Ascending aorta (tissue), 2 donors: ENCODE measurements at regions not wholly inside any gene's neighbourhood (a gene's known extent, or its start where the extent isn't known, plus 50 kb on each side); places are given as distances from the start of the nearest gene placed in this dataset.

Experiments
- DNase-seq, 2 donors: peaks; one replicate each; pipeline ENCODE4 v3.0.0-alpha.2; 2019; ENCODE audit warnings: low spot score in 2 of 2
- H3K27ac ChIP-seq, 2 donors: fragments of 200-600 bp; sonication (generic); one replicate each; pipeline ENCODE4 v1.5.1; 2016 to 2017; ENCODE audit warnings: mild to moderate bottlenecking in 1 of 2
- H3K27me3 ChIP-seq: fragments of 200-600 bp; sonication (generic); one replicate; pipeline ENCODE4 v1.5.1; 2017
- H3K36me3 ChIP-seq, 2 donors: fragments of 200-600 bp; sonication (generic); one replicate each; pipeline ENCODE4 v1.5.1; 2016
- H3K4me1 ChIP-seq, 2 donors: fragments of 200-600 bp; sonication (generic); one replicate each; pipeline ENCODE4 v1.5.1; 2016 to 2017; ENCODE audit warnings: mild to moderate bottlenecking in 1 of 2
- H3K4me3 ChIP-seq, 2 donors: fragments of 200-600 bp; sonication (generic); one replicate each; pipeline ENCODE4 v1.5.1; 2016 to 2017; ENCODE audit warnings: mild to moderate bottlenecking in 1 of 2
- H3K9me3 ChIP-seq, 2 donors: fragments of 200-600 bp; sonication (generic); one replicate each; pipeline ENCODE4 v1.5.1; 2016
- intact Hi-C: fragments of 100-400 bp; cut with DNase I; formaldehyde crosslinking; loops from one replicate; pipeline ENCODE4 v1.15.1; 2023
- TF ChIP-seq, protein P1 (sequence below), 3 experiments: fragments of 200-600 bp in 2 of 3; fragments of 450-650 bp in 1 of 3; sonication (generic) in 2 of 3; IDR thresholded peaks; one replicate each; pipeline ENCODE4 v1.5.1; 2016 to 2019; ENCODE audit warnings: antibody characterized with exemption in 3 of 3, mild to moderate bottlenecking in 1 of 3, moderate library complexity in 1 of 3

DNA sequence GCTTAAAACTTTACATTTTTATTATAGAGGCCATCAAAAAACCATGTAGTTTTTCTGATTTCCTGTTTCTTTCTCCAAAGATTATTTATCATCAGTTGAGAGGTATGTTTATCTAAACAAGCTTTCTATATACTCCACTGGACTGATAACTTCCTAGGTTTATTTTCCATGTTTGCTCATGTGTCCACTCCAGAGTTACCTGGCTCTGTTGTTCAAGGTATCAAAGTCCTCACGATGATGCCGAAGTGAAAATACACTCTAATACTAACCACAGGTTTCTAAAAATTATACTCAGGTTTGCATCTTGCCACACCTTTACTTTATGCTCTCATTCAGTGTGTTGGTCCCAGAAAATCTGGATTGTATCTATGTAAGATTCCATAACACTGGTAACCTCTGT lies 287.9 kb upstream of the GULP1 start:
- Histone ChIP-seq H3K36me3 (no peaks in the 10 kb centered on the region), H3K27me3 (no peaks in the 10 kb centered on the region), H3K27ac (no peak overlapping the region), H3K4me3 (no peak overlapping the region), H3K9me3 (no peaks in the 10 kb centered on the region), H3K4me1 (no peaks in the 10 kb centered on the region)
- intact Hi-C loops: no loop called here
- TF ChIP-seq, protein P1, sequence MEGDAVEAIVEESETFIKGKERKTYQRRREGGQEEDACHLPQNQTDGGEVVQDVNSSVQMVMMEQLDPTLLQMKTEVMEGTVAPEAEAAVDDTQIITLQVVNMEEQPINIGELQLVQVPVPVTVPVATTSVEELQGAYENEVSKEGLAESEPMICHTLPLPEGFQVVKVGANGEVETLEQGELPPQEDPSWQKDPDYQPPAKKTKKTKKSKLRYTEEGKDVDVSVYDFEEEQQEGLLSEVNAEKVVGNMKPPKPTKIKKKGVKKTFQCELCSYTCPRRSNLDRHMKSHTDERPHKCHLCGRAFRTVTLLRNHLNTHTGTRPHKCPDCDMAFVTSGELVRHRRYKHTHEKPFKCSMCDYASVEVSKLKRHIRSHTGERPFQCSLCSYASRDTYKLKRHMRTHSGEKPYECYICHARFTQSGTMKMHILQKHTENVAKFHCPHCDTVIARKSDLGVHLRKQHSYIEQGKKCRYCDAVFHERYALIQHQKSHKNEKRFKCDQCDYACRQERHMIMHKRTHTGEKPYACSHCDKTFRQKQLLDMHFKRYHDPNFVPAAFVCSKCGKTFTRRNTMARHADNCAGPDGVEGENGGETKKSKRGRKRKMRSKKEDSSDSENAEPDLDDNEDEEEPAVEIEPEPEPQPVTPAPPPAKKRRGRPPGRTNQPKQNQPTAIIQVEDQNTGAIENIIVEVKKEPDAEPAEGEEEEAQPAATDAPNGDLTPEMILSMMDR (IDR thresholded peaks at IDR 0.05): no peak
- DNase-seq: no peak

DNA sequence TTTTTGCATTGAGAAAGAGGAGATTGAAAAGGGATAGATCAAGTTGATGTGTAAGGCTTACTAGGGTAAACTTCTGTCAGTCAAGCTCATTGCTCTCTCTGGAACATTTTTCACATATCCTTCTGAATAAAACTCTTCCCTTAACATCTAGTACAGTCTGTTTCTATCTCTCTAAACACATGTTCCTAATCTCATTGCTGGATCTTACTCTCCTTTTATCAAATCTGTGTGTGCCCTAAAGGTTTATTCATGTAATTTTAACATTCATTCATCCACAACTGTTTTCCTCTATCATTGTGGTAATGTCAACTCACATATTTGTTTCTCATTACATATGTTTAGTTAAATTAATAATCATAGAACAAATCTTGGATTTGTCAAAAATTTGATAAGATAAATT lies 277.9 kb upstream of the GULP1 start:
- H3K27ac ChIP-seq: no peak overlapping the region
- H3K9me3 ChIP-seq: no peaks in the 10 kb centered on the region
- TF ChIP-seq, protein P1 (IDR thresholded peaks at IDR 0.05): no peak
- H3K27me3 ChIP-seq: no peaks in the 10 kb centered on the region
- no peaks in the 10 kb centered on the region for H3K36me3 ChIP-seq
- H3K4me1 ChIP-seq: no peaks in the 10 kb centered on the region
- no peak overlapping the region for H3K4me3 ChIP-seq
- DNase-seq: no peak
- intact Hi-C loops: no loop called here

- no peaks in the 10 kb centered on the region for H3K36me3 ChIP-seq
- no peak for DNase-seq
- no peaks in the 10 kb centered on the region for H3K27me3 ChIP-seq
- intact Hi-C loops: no loop called here
- H3K4me3 ChIP-seq: no peak overlapping the region
- no peaks in the 10 kb centered on the region for H3K9me3 ChIP-seq
- no peaks in the 10 kb centered on the region for H3K4me1 ChIP-seq
- H3K27ac ChIP-seq: no peak overlapping the region
- TF ChIP-seq, protein P1 (IDR thresholded peaks at IDR 0.05): no peak
These were observed 274.8 kb upstream of the GULP1 start for GRCh38 chr2:188016917-188017316.

GRCh38 chr2:188022389-188022788 lies 269.3 kb upstream of the GULP1 start:
- intact Hi-C loops: no loop called here
- Histone ChIP-seq H3K4me3 (no peak overlapping the region), H3K27me3 (no peaks in the 10 kb centered on the region), H3K4me1 (no peaks in the 10 kb centered on the region), H3K9me3 (no peaks in the 10 kb centered on the region), H3K36me3 (no peaks in the 10 kb centered on the region), H3K27ac (no peak overlapping the region)
- TF ChIP-seq, protein P1 (IDR thresholded peaks at IDR 0.05): no peak
- no peak for DNase-seq

- Histone ChIP-seq H3K27me3 (no peaks in the 10 kb centered on the region), H3K27ac (no peak overlapping the region), H3K9me3 (no peaks in the 10 kb centered on the region), H3K4me3 (no peak overlapping the region), H3K36me3 (no peaks in the 10 kb centered on the region), H3K4me1 (no peaks in the 10 kb centered on the region)
- no peak for DNase-seq
- intact Hi-C loops: no loop called here
- TF ChIP-seq, protein P1 (IDR thresholded peaks at IDR 0.05): no peak
These were observed 268.6 kb upstream of the GULP1 start for GRCh38 chr2:188023035-188023434.

- intact Hi-C loops: no loop called here
- TF ChIP-seq, protein P1 (IDR thresholded peaks at IDR 0.05): no peak
These were observed 266.9 kb upstream of the GULP1 start for GRCh38 chr2:188024811-188025210.

More at GRCh38 chr2:188024811-188025210, 266.9 kb upstream of the GULP1 start:
- H3K4me3 ChIP-seq: no peak overlapping the region
- H3K27me3 ChIP-seq: no peaks in the 10 kb centered on the region
- no peaks in the 10 kb centered on the region for H3K4me1 ChIP-seq
- no peaks in the 10 kb centered on the region for H3K9me3 ChIP-seq
- H3K27ac ChIP-seq: no peak overlapping the region
- no peaks in the 10 kb centered on the region for H3K36me3 ChIP-seq
- DNase-seq: no peak
